OCI-LY7 (cell line): ENCODE measurements at regions not wholly inside any gene's neighbourhood (a gene's known extent, or its start where the extent isn't known, plus 50 kb on each side); places are given as distances from the start of the nearest gene placed in this dataset.

Source experiments
- BruUV-seq: library from RNA; stranded (reverse); fragments of 400-500 nt; replicated peaks from 2 replicates; lab custom pipeline; 2021; lab: Mats Ljungman, UMichigan
- CTCF ChIA-PET: fragments of 300-600 bp; sonication (Branson Sonifier 250); formaldehyde crosslinking; loops from one replicate; lab custom pipeline; 2022; ENCODE audit warnings: antibody characterized with exemption; ENCODE audit not compliant: unreplicated experiment; lab: Charles Lee
- POLR2A ChIA-PET: fragments of 300-600 bp; sonication (Branson Sonifier 250); formaldehyde crosslinking; loops from one replicate; lab custom pipeline; 2022; ENCODE audit warnings: antibody characterized with exemption; lab: Charles Lee
- DNase-seq: peaks from one replicate; pipeline ENCODE4 v3.0.0-alpha.2; 2015; ENCODE audit warnings: low spot score
- H2AFZ ChIP-seq: fragments of 200-600 bp; sonication (generic), shearing (Covaris generic); 2 replicates; pipeline ENCODE4 v1.6.1; 2014; ENCODE audit warnings: mild to moderate bottlenecking, antibody characterized with exemption, low read length, moderate library complexity
- H3K27ac ChIP-seq: fragments of 200-600 bp; sonication (generic); 2 replicates; pipeline ENCODE4 v1.5.1; 2014; ENCODE audit warnings: mixed run types, low read depth, mild to moderate bottlenecking, moderate library complexity, low read length, inconsistent platforms; ENCODE audit not compliant: poor library complexity, severe bottlenecking
- H3K36me3 ChIP-seq: fragments of 200-600 bp; sonication (generic); 2 replicates; pipeline ENCODE4 v1.6.1; 2014; ENCODE audit warnings: mild to moderate bottlenecking, antibody characterized with exemption, low read length, moderate library complexity, mixed read lengths; ENCODE audit not compliant: insufficient read depth
- H3K4me1 ChIP-seq: fragments of 200-600 bp; sonication (generic); 2 replicates; pipeline ENCODE4 v1.5.1; 2014; ENCODE audit warnings: mild to moderate bottlenecking, low read length; ENCODE audit not compliant: insufficient read depth, poor library complexity, severe bottlenecking
- H3K4me2 ChIP-seq: fragments of 200-600 bp; sonication (generic); 2 replicates; pipeline ENCODE4 v1.6.1; 2014; ENCODE audit warnings: mild to moderate bottlenecking, low read length
- H3K4me3 ChIP-seq: fragments of 200-600 bp; sonication (generic); 2 replicates; pipeline ENCODE4 v1.5.1; 2014; ENCODE audit warnings: mild to moderate bottlenecking, low read depth, low read length; ENCODE audit not compliant: poor library complexity, severe bottlenecking
- H3K79me2 ChIP-seq: fragments of 200-600 bp; sonication (generic); 2 replicates; pipeline ENCODE4 v1.6.1; 2016; ENCODE audit warnings: low read depth, mild to moderate bottlenecking, low read length, moderate library complexity, mixed read lengths; ENCODE audit not compliant: insufficient read depth
- H3K9me2 ChIP-seq: fragments of 200-600 bp; sonication (generic); 2 replicates; pipeline ENCODE4 v1.6.1; 2016; ENCODE audit warnings: mild to moderate bottlenecking, low read length, mixed read lengths; ENCODE audit not compliant: insufficient read depth
- H3K9me3 ChIP-seq: fragments of 200-600 bp; sonication (generic); 2 replicates; pipeline ENCODE4 v1.6.1; 2014; ENCODE audit warnings: mild to moderate bottlenecking, mixed run types, low read length, mixed read lengths
- H4K20me1 ChIP-seq: fragments of 200-600 bp; sonication (generic); 2 replicates; pipeline ENCODE4 v1.6.1; 2014; ENCODE audit warnings: mild to moderate bottlenecking, antibody characterized with exemption, low read length, moderate library complexity, mixed read lengths; ENCODE audit not compliant: insufficient read depth
- CTCF ChIP-seq: fragments of 200-600 bp; sonication (generic); conservative IDR thresholded peaks from 2 replicates; pipeline ENCODE4 v1.5.1; 2014; ENCODE audit warnings: mild to moderate bottlenecking, antibody characterized with exemption, low read length, moderate library complexity, mixed read lengths
- EZH2phosphoT487 ChIP-seq: fragments of 200-600 bp; sonication (generic); IDR thresholded peaks from 2 replicates; pipeline ENCODE4 v1.6.1; 2018; ENCODE audit warnings: low read depth, borderline replicate concordance, mild to moderate bottlenecking, mixed run types, antibody characterized with exemption, low read length, moderate library complexity, mixed read lengths
- intact Hi-C: fragments of 100-400 bp; cut with micrococcal nuclease; formaldehyde crosslinking; loops from one replicate; pipeline ENCODE4 v1.10.0; 2022; ENCODE audit not compliant: unreplicated experiment

- no peak for DNase-seq
- ChIA-PET POLR2A (interaction anchor here (0.8 to 1.1 kb wide), 2 partner anchors 11 to 157 kb away, joined by 3 to 4 read pairs; no protein-coding TSS in a partner anchor), CTCF (interaction anchor here (1.0 to 1.1 kb wide), 2 partner anchors 19 to 25 kb away, joined by 3 read pairs; no protein-coding TSS in a partner anchor)
- Histone ChIP-seq H3K4me2 (no peak overlapping the region), H3K4me3 (no peak overlapping the region), H4K20me1 (no peaks in the 10 kb centered on the region), H3K27ac (no peak overlapping the region), H3K36me3 (peaks cover 22% of the 10 kb centered on the region), H3K9me2 (no peaks in the 10 kb centered on the region), H3K4me1 (peaks cover 54% of the 10 kb centered on the region), H2AFZ (peak overlapping the region; percentile 20; the same call in 1 of the 2 replicates), H3K9me3 (peaks cover 5% of the 10 kb centered on the region; the same call in 1 of the 2 replicates), H3K79me2 (no peaks in the 10 kb centered on the region)
- TF ChIP-seq EZH2phosphoT487 (no peak), CTCF (no peak)
- BruUV-seq, result no TSS peak
- intact Hi-C loops, result loop anchor here (1.0 to 5.0 kb wide), 3 partner anchors 67 to 473 kb away; no protein-coding TSS in a partner anchor
Observed at GRCh38 chr4:180669680-180670079, 1573.5 kb upstream of the TENM3 start.

GRCh38 chr4:180674619-180675358, 1568.4 kb upstream of the TENM3 start:
- Histone ChIP-seq H4K20me1 (no peaks in the 10 kb centered on the region), H3K36me3 (peaks cover 29% of the 10 kb centered on the region), H3K4me1 (peaks cover 55% of the 10 kb centered on the region), H2AFZ (peak overlapping the region; percentile 71; the same call in 1 of the 2 replicates), H3K27ac (peak overlapping the region; percentile 99), H3K79me2 (no peaks in the 10 kb centered on the region), H3K9me3 (peaks cover 5% of the 10 kb centered on the region; the same call in 1 of the 2 replicates), H3K4me3 (peak overlapping the region; percentile 44), H3K4me2 (peak overlapping the region; percentile 64), H3K9me2 (no peaks in the 10 kb centered on the region)
- DNase-seq, result peak; percentile 91
- intact Hi-C loops, result loop anchor here (1.0 kb wide), 1 partner anchor 60 kb away; no protein-coding TSS in a partner anchor
- POLR2A ChIA-PET, result interaction anchor here (0.7 to 3.2 kb wide), 6 partner anchors 9 to 153 kb away, joined by 3 to 23 read pairs (median 5); no protein-coding TSS in a partner anchor
- TF ChIP-seq EZH2phosphoT487 (no peak), CTCF (no peak)
- BruUV-seq, result TSS peak; percentile 74
- CTCF ChIA-PET, result interaction anchor here (0.9 kb wide), 1 partner anchor 58 kb away, joined by 4 read pairs; no protein-coding TSS in a partner anchor
